Uterus (tissue), 3 donors: ENCODE measurements at regions not wholly inside any gene's neighbourhood (a gene's known extent, or its start where the extent isn't known, plus 50 kb on each side); places are given as distances from the start of the nearest gene placed in this dataset.

Experiments used
- DNase-seq, 2 donors: peaks; one replicate each; pipeline ENCODE4 v3.0.0-alpha.2; 2019 to 2020
- H3K27ac ChIP-seq, 2 donors: fragments of 200-600 bp; sonication (generic); 1 replicate in 1 of 2; 2 replicates in 1 of 2; pipeline ENCODE4 v1.5.1; 2016 to 2018
- H3K27me3 ChIP-seq, 2 donors: fragments of 200-600 bp; sonication (generic); one replicate each; pipeline ENCODE4 v1.5.1; 2018 to 2019; ENCODE audit warnings: control low read depth in 1 of 2
- H3K36me3 ChIP-seq, 2 donors: fragments of 200-600 bp; sonication (generic); one replicate each; pipeline ENCODE4 v1.5.1; 2019; ENCODE audit warnings: control low read depth in 1 of 2
- H3K4me1 ChIP-seq, 2 donors: fragments of 200-600 bp; sonication (generic); one replicate each; pipeline ENCODE4 v1.5.1; 2018 to 2019; ENCODE audit warnings: control low read depth in 1 of 2
- H3K4me3 ChIP-seq, 2 donors: fragments of 200-600 bp; sonication (generic); 1 replicate in 1 of 2; 2 replicates in 1 of 2; pipeline ENCODE4 v1.5.1; 2018 to 2019; ENCODE audit warnings: mild to moderate bottlenecking in 1 of 2
- H3K9me3 ChIP-seq, 2 donors: fragments of 200-600 bp; sonication (generic); one replicate each; pipeline ENCODE4 v1.5.1; 2019; ENCODE audit warnings: control low read depth in 1 of 2
- POLR2A ChIP-seq, 2 donors: fragments of 450-650 bp; IDR thresholded peaks; one replicate each; pipeline ENCODE4 v1.6.1; 2016; ENCODE audit warnings: antibody characterized with exemption in 2 of 2, mild to moderate bottlenecking in 1 of 2, moderate library complexity in 1 of 2
- intact Hi-C: fragments of 100-400 bp; cut with DNase I; formaldehyde crosslinking; loops from one replicate; pipeline ENCODE4 v1.15.1; 2023; ENCODE audit warnings: low total_unique reads
- TF ChIP-seq, protein P1 (sequence below), 4 experiments: fragments of 200-600 bp in 2 of 4; fragments of 450-650 bp in 2 of 4; sonication (generic) in 2 of 4; IDR thresholded peaks; one replicate each; pipeline ENCODE4 v1.5.1; 2016 to 2019; ENCODE audit warnings: antibody characterized with exemption in 4 of 4, mild to moderate bottlenecking in 2 of 4, moderate library complexity in 1 of 4
- donor health status: DM: yes; HTN: yes; CAD: no.

- DNase-seq = no peak
- H3K27me3 ChIP-seq = no peaks in the 10 kb centered on the region
- H3K36me3 ChIP-seq = no peaks in the 10 kb centered on the region
- H3K9me3 ChIP-seq = no peaks in the 10 kb centered on the region
- TF ChIP-seq, protein P1, sequence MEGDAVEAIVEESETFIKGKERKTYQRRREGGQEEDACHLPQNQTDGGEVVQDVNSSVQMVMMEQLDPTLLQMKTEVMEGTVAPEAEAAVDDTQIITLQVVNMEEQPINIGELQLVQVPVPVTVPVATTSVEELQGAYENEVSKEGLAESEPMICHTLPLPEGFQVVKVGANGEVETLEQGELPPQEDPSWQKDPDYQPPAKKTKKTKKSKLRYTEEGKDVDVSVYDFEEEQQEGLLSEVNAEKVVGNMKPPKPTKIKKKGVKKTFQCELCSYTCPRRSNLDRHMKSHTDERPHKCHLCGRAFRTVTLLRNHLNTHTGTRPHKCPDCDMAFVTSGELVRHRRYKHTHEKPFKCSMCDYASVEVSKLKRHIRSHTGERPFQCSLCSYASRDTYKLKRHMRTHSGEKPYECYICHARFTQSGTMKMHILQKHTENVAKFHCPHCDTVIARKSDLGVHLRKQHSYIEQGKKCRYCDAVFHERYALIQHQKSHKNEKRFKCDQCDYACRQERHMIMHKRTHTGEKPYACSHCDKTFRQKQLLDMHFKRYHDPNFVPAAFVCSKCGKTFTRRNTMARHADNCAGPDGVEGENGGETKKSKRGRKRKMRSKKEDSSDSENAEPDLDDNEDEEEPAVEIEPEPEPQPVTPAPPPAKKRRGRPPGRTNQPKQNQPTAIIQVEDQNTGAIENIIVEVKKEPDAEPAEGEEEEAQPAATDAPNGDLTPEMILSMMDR (IDR thresholded peaks at IDR 0.05) = no peak
- TF ChIP-seq POLR2A (IDR thresholded peaks at IDR 0.05) = no peak
- H3K4me1 ChIP-seq = no peaks in the 10 kb centered on the region
- no peak overlapping the region for H3K27ac ChIP-seq
- H3K4me3 ChIP-seq = no peak overlapping the region
- intact Hi-C loops = no loop called here
These were observed 611.0 kb downstream of the FSCB start for GRCh38 chr14:43896044-43896443.

- H3K9me3 ChIP-seq = no peaks in the 10 kb centered on the region
These were observed 612.5 kb downstream of the FSCB start for GRCh38 chr14:43894534-43894933.

GRCh38 chr14:43887523-43887922 is 619.6 kb downstream of the FSCB start:
- intact Hi-C loops = no loop called here
- TF ChIP-seq, protein P1 (IDR thresholded peaks at IDR 0.05) = no peak
- H3K4me1 ChIP-seq = no peaks in the 10 kb centered on the region
- H3K9me3 ChIP-seq = no peaks in the 10 kb centered on the region
- DNase-seq = no peak
- H3K27me3 ChIP-seq = no peaks in the 10 kb centered on the region
- H3K36me3 ChIP-seq = no peaks in the 10 kb centered on the region
- no peak overlapping the region for H3K4me3 ChIP-seq
- H3K27ac ChIP-seq = no peak overlapping the region

More at GRCh38 chr14:43894534-43894933, 612.5 kb downstream of the FSCB start:
- TF ChIP-seq, protein P1 (IDR thresholded peaks at IDR 0.05) = no peak
- no peak for TF ChIP-seq POLR2A (IDR thresholded peaks at IDR 0.05)
- intact Hi-C loops = no loop called here
- Histone ChIP-seq H3K27me3 (no peaks in the 10 kb centered on the region), H3K4me3 (no peak overlapping the region), H3K27ac (no peak overlapping the region), H3K36me3 (no peaks in the 10 kb centered on the region), H3K4me1 (no peaks in the 10 kb centered on the region)
- DNase-seq = no peak

GRCh38 chr14:43877351-43877960 is 629.6 kb downstream of the FSCB start:
- Histone ChIP-seq H3K27ac (no peak overlapping the region), H3K27me3 (peaks cover 0 to 4% of the 10 kb centered on the region in 2 donors), H3K4me1 (no peaks in the 10 kb centered on the region), H3K9me3 (no peaks in the 10 kb centered on the region), H3K36me3 (no peaks in the 10 kb centered on the region), H3K4me3 (no peak overlapping the region)
- intact Hi-C loops = no loop called here
- TF ChIP-seq, protein P1 (IDR thresholded peaks at IDR 0.05) = no peak
- TF ChIP-seq POLR2A (IDR thresholded peaks at IDR 0.05) = no peak
- no peak for DNase-seq

GRCh38 chr14:43872752-43873655 is 634.1 kb downstream of the FSCB start:
- no peak overlapping the region for H3K4me3 ChIP-seq
- no peak for DNase-seq
- no peak for TF ChIP-seq POLR2A (IDR thresholded peaks at IDR 0.05)
- TF ChIP-seq, protein P1 (IDR thresholded peaks at IDR 0.05) = no peak
- no peaks in the 10 kb centered on the region for H3K36me3 ChIP-seq
- no peaks in the 10 kb centered on the region for H3K4me1 ChIP-seq
- no peaks in the 10 kb centered on the region for H3K9me3 ChIP-seq
- no peak overlapping the region for H3K27ac ChIP-seq
- H3K27me3 ChIP-seq = no peaks in the 10 kb centered on the region
- intact Hi-C loops = no loop called here
